H1 (cell line): ENCODE measurements at regions not wholly inside any gene's neighbourhood (a gene's known extent, or its start where the extent isn't known, plus 50 kb on each side); places are given as distances from the start of the nearest gene placed in this dataset.

Experiments
- CTCF ChIA-PET: fragments of 300-600 bp; sonication (Branson Sonifier 250); formaldehyde crosslinking; loops from one replicate; lab custom pipeline; 2021; ENCODE audit not compliant: partially characterized antibody; lab: Charles Lee
- POLR2A ChIA-PET: fragments of 300-600 bp; sonication (Branson Sonifier 250); formaldehyde crosslinking; loops from one replicate; lab custom pipeline; 2021; ENCODE audit warnings: inconsistent platforms; ENCODE audit not compliant: partially characterized antibody; lab: Charles Lee
- DNase-seq, 2 experiments: peaks; one replicate each; pipeline versions ENCODE4 v3.0.0 to v3.0.0-alpha.2; 2010 to 2022; ENCODE audit warnings: low spot score in 2 of 2, low read depth in 1 of 2, mixed read lengths in 1 of 2
- FAIRE-seq: peaks from 2 replicates; lab custom pipeline; 2011; peaks lifted over from hg19 to GRCh38; lab: Jason Lieb, UNC
- H2AFZ ChIP-seq: 2 replicates; pipeline ENCODE4 v1.8.1; 2012; ENCODE audit warnings: low read length, inconsistent platforms
- H2AK5ac ChIP-seq: 2 replicates; pipeline ENCODE4 v1.6.1; 2013; ENCODE audit warnings: low read depth, low read length
- H2BK120ac ChIP-seq: replicated peaks from 2 replicates; pipeline ENCODE3; 2013; ENCODE audit warnings: low read depth, low read length, inconsistent platforms
- H2BK12ac ChIP-seq: 2 replicates; pipeline ENCODE4 v1.6.1; 2013; ENCODE audit warnings: low read depth, low read length
- H2BK15ac ChIP-seq: 2 replicates; pipeline ENCODE4 v1.6.1; 2013; ENCODE audit warnings: low read length
- H2BK20ac ChIP-seq: 2 replicates; pipeline ENCODE4 v1.6.1; 2013; ENCODE audit warnings: low read length
- H2BK5ac ChIP-seq: 2 replicates; pipeline ENCODE4 v1.6.1; 2013; ENCODE audit warnings: low read depth, low read length
- H3K14ac ChIP-seq: 2 replicates; pipeline ENCODE4 v1.6.1; 2013; ENCODE audit warnings: inconsistent platforms; ENCODE audit not compliant: insufficient read length
- H3K18ac ChIP-seq: 2 replicates; pipeline ENCODE4 v1.6.1; 2013; ENCODE audit warnings: low read length; ENCODE audit errors: extremely low read depth
- H3K23ac ChIP-seq: 2 replicates; pipeline ENCODE4 v1.6.1; 2013; ENCODE audit warnings: inconsistent platforms; ENCODE audit not compliant: insufficient read length
- H3K23me2 ChIP-seq: 2 replicates; pipeline ENCODE4 v1.6.1; 2013; ENCODE audit warnings: low read depth, low read length
- H3K27ac ChIP-seq: 2 replicates; pipeline ENCODE4 v1.6.1; 2011; ENCODE audit warnings: low read depth, low read length, inconsistent platforms
- H3K27me3 ChIP-seq, 4 experiments: replicated peaks in 1 of 4; 1 replicate in 1 of 4; 2 replicates in 3 of 4; pipeline versions ENCODE4 v1.6.1 to v1.8.1; 2011 to 2013; ENCODE audit warnings: low read length in 3 of 4, mild to moderate bottlenecking in 3 of 4, inconsistent platforms in 2 of 4, mixed read lengths in 2 of 4, moderate library complexity in 1 of 4; ENCODE audit not compliant: control insufficient read depth in 3 of 4, insufficient read depth in 3 of 4; ENCODE audit errors: extremely low read depth in 1 of 4
- H3K36me3 ChIP-seq, 4 experiments: 2 replicates each; pipeline versions ENCODE4 v1.6.1 to v1.8.1; 2011 to 2013; ENCODE audit warnings: mild to moderate bottlenecking in 4 of 4, low read length in 3 of 4, moderate library complexity in 2 of 4, control low read depth in 1 of 4, inconsistent platforms in 1 of 4; ENCODE audit not compliant: insufficient read depth in 4 of 4, control insufficient read depth in 2 of 4
- H3K4ac ChIP-seq: replicated peaks from 2 replicates; pipeline ENCODE3; 2013; ENCODE audit warnings: low read length, low read depth, mixed read lengths, inconsistent platforms; ENCODE audit not compliant: insufficient read length
- H3K4me1 ChIP-seq, 4 experiments: replicated peaks in 1 of 4; 1 replicate in 1 of 4; 2 replicates in 3 of 4; pipeline versions ENCODE4 v1.6.1 to v1.8.1; 2011 to 2013; ENCODE audit warnings: low read length in 3 of 4, inconsistent platforms in 2 of 4, mixed read lengths in 1 of 4; ENCODE audit not compliant: insufficient read depth in 4 of 4, control insufficient read depth in 3 of 4
- H3K4me2 ChIP-seq, 2 experiments: 2 replicates each; pipeline versions ENCODE4 v1.6.1 to v1.8.1; 2011 to 2013; ENCODE audit warnings: low read depth in 2 of 2, low read length in 2 of 2, control low read depth in 1 of 2, inconsistent platforms in 1 of 2, mild to moderate bottlenecking in 1 of 2; ENCODE audit not compliant: insufficient read depth in 1 of 2
- H3K4me3 ChIP-seq, 4 experiments: fragments of 200-600, 300-600 bp in 1 of 4; sonication (generic), shearing (Covaris generic), sonication (Bioruptor Twin) in 1 of 4; 2 replicates each; pipeline versions ENCODE4 v1.5.1 to v1.8.1; 2011 to 2016; ENCODE audit warnings: low read length in 4 of 4, low read depth in 3 of 4, control low read depth in 2 of 4, inconsistent platforms in 2 of 4, mild to moderate bottlenecking in 2 of 4, mixed read lengths in 1 of 4, moderate library complexity in 1 of 4; ENCODE audit not compliant: insufficient read depth in 2 of 4; ENCODE audit errors: extremely low read depth in 1 of 4
- H3K56ac ChIP-seq: replicated peaks from 2 replicates; pipeline ENCODE3; 2013; ENCODE audit warnings: low read depth, mild to moderate bottlenecking, mixed read lengths, low read length, inconsistent platforms; ENCODE audit not compliant: insufficient read length
- H3K79me1 ChIP-seq: 2 replicates; pipeline ENCODE4 v1.6.1; 2013; ENCODE audit warnings: low read depth, low read length, control low read depth
- H3K79me2 ChIP-seq, 2 experiments: 2 replicates each; pipeline versions ENCODE4 v1.6.1 to v1.8.1; 2012 to 2013; ENCODE audit warnings: low read length in 2 of 2, mild to moderate bottlenecking in 2 of 2, inconsistent platforms in 1 of 2; ENCODE audit not compliant: insufficient read depth in 2 of 2, control insufficient read depth in 1 of 2
- H3K9ac ChIP-seq, 4 experiments: replicated peaks in 1 of 4; 1 replicate in 1 of 4; 2 replicates in 3 of 4; pipeline versions ENCODE4 v1.6.1 to v1.8.1; 2011 to 2013; ENCODE audit warnings: low read depth in 3 of 4, low read length in 3 of 4, control low read depth in 2 of 4, mild to moderate bottlenecking in 2 of 4, moderate library complexity in 2 of 4, inconsistent platforms in 1 of 4; ENCODE audit errors: extremely low read depth in 1 of 4
- H3K9me3 ChIP-seq, 2 experiments: 2 replicates each; pipeline versions ENCODE4 v1.6.1 to v1.8.1; 2012 to 2013; ENCODE audit warnings: mild to moderate bottlenecking in 2 of 2, moderate library complexity in 2 of 2, control low read depth in 1 of 2, inconsistent platforms in 1 of 2, low read depth in 1 of 2, low read length in 1 of 2, mixed read lengths in 1 of 2; ENCODE audit not compliant: insufficient read depth in 2 of 2
- H4K20me1 ChIP-seq, 2 experiments: replicated peaks in 1 of 2; 2 replicates each; pipeline versions ENCODE3 to v1.8.1; 2011 to 2013; ENCODE audit warnings: inconsistent platforms in 2 of 2, low read length in 2 of 2, mild to moderate bottlenecking in 1 of 2; ENCODE audit not compliant: insufficient read depth in 2 of 2, control insufficient read depth in 1 of 2
- H4K5ac ChIP-seq: 2 replicates; pipeline ENCODE4 v1.6.1; 2013; ENCODE audit warnings: low read length, low read depth, mixed read lengths, inconsistent platforms; ENCODE audit not compliant: insufficient read length
- H4K8ac ChIP-seq: 2 replicates; pipeline ENCODE4 v1.8.0; 2013; ENCODE audit warnings: mild to moderate bottlenecking, moderate library complexity, low read length, inconsistent platforms; ENCODE audit not compliant: insufficient read depth; ENCODE audit errors: extremely low read depth
- H4K91ac ChIP-seq: replicated peaks from 2 replicates; pipeline ENCODE3; 2013; ENCODE audit warnings: low read length, mixed read lengths, inconsistent platforms; ENCODE audit not compliant: insufficient read length
- HDAC6 ChIP-seq: IDR thresholded peaks from one replicate; pipeline ENCODE4 v1.7.1; 2012; ENCODE audit warnings: low read depth, mild to moderate bottlenecking, inconsistent platforms, low read length, moderate library complexity
- RAD21 ChIP-seq, 2 experiments: IDR thresholded peaks in 1 of 2; conservative IDR thresholded peaks in 1 of 2; 2 replicates each; pipeline ENCODE4 v1.6.1; 2011; ENCODE audit warnings: low read depth in 2 of 2, low read length in 2 of 2, improper control_type of control experiment in 1 of 2, inconsistent platforms in 1 of 2, mild to moderate bottlenecking in 1 of 2, moderate library complexity in 1 of 2
- TBP ChIP-seq: IDR thresholded peaks from 2 replicates; pipeline ENCODE4 v1.6.1; 2011; ENCODE audit warnings: low read depth, low read length, improper control_type of control experiment
- WGBS, 2 experiments: shearing (Covaris generic) in 1 of 2; methylation state at CpG; one replicate each; pipeline versions ENCODE4 v1.1.6 to v1.1.7; 2013 to 2015; ENCODE audit warnings: low lambda C conversion rate in 2 of 2, mixed read lengths in 2 of 2, inconsistent platforms in 1 of 2, low coverage in 1 of 2, missing lambda C conversion rate in 1 of 2; ENCODE audit not compliant: insufficient replicate concordance in 2 of 2, insufficient coverage in 1 of 2, insufficient read length in 1 of 2; ENCODE audit errors: extremely low coverage in 1 of 2, missing lambda C conversion rate in 1 of 2; 5-methylcytosine and 5-hydroxymethylcytosine counted together

GRCh38 chr2:153349603-153350002, 129.0 kb downstream of the RPRM start:
- Histone ChIP-seq H3K4me3 (no peak overlapping the region), H3K9ac (no peak overlapping the region), H3K27ac (no peak overlapping the region), H3K56ac (no peak overlapping the region), H2AK5ac (no peak overlapping the region), H3K9me3 (no peaks in the 10 kb centered on the region), H3K4me2 (no peak overlapping the region), H3K27me3 (no peaks in the 10 kb centered on the region), H3K23ac (no peak overlapping the region), H2BK120ac (no peak overlapping the region), H3K14ac (no peak overlapping the region), H3K4me1 (0 out of 7 replicates have a peak, but pooled peaks cover 0 to 3% (median 0%) of the 10 kb centered on the region in 4 experiments), H4K8ac (no peak overlapping the region), H2BK20ac (no peak overlapping the region), H4K20me1 (no peaks in the 10 kb centered on the region), H4K5ac (no peak overlapping the region), H2BK12ac (no peak overlapping the region), H2BK5ac (no peak overlapping the region), H3K23me2 (no peaks in the 10 kb centered on the region), H2AFZ (no peak overlapping the region), H3K4ac (no peak overlapping the region), H3K18ac (no peak overlapping the region), H3K79me2 (no peaks in the 10 kb centered on the region), H2BK15ac (no peak overlapping the region), H3K36me3 (no peaks in the 10 kb centered on the region), H4K91ac (no peak overlapping the region), H3K79me1 (no peaks in the 10 kb centered on the region)
- DNase-seq, result no peak
- FAIRE-seq, result no peak
- WGBS, 2 experiments, result 84% methylated on average over 4 of the region's 4 CpGs; no CpG with 5 or more reads in 1 of the 2 experiments
- POLR2A ChIA-PET, result interaction anchor here (1.2 kb wide), 1 partner anchor 61 kb away, joined by 4 read pairs; no protein-coding TSS in a partner anchor
- CTCF ChIA-PET, result interaction anchor here (0.8 to 9.2 kb wide), 8 partner anchors 8 to 170 kb away, joined by 3 to 66 read pairs (median 4); partner anchors contain the start of gene RPRM
- 0 out of 4 replicates have a peak, but pooled peaks of 1 of the 2 experiments have one; percentile 4 for TF ChIP-seq RAD21 (IDR thresholded peaks at IDR 0.05 in 1 of 2, conservative IDR thresholded peaks at IDR 0.05 in 1 of 2; ENCODE audit: low read depth in 2 of 2, low read length in 2 of 2)
- TF ChIP-seq HDAC6, result no peak
- TF ChIP-seq TBP, result no peak
